Common myeloid progenitor, CD34-positive (primary cell): ENCODE measurements at regions not wholly inside any gene's neighbourhood (a gene's known extent, or its start where the extent isn't known, plus 50 kb on each side); places are given as distances from the start of the nearest gene placed in this dataset.

Experiments
- CTCF ChIA-PET: fragments of 350-600 bp; sonication (Branson Sonifier 250); formaldehyde crosslinking; loops from one replicate; lab custom pipeline; 2021; ENCODE audit warnings: antibody characterized with exemption; lab: Charles Lee
- POLR2A ChIA-PET: fragments of 350-600 bp; sonication (Branson Sonifier 250); formaldehyde crosslinking; loops from one replicate; lab custom pipeline; 2021; ENCODE audit warnings: antibody characterized with exemption; lab: Charles Lee
- DNase-seq, 3 donors: peaks; one replicate each; pipeline versions ENCODE4 v3.0.0 to v3.0.0-alpha.2; 2013
- H3K27ac ChIP-seq, 2 experiments: 1 replicate in 1 of 2; 2 replicates in 1 of 2; pipeline ENCODE4 v1.7.0; 2013; ENCODE audit warnings: inconsistent platforms in 2 of 2, low read length in 2 of 2, mild to moderate bottlenecking in 2 of 2, low read depth in 1 of 2, moderate library complexity in 1 of 2; ENCODE audit not compliant: severe bottlenecking in 2 of 2, insufficient read depth in 1 of 2, poor library complexity in 1 of 2
- H3K27me3 ChIP-seq, 5 experiments: replicated peaks in 2 of 5; 1 replicate in 3 of 5; 2 replicates in 2 of 5; pipeline versions ENCODE4 v1.6.1 to v1.7.0; 2013; ENCODE audit warnings: low read length in 4 of 5, mild to moderate bottlenecking in 2 of 5, moderate library complexity in 2 of 5, inconsistent platforms in 1 of 5; ENCODE audit not compliant: insufficient read depth in 5 of 5, control insufficient read depth in 4 of 5
- H3K36me3 ChIP-seq, 4 experiments: 1 replicate in 2 of 4; 2 replicates in 2 of 4; pipeline versions ENCODE4 v1.6.1 to v1.7.0; 2013; ENCODE audit warnings: low read length in 3 of 4, control low read depth in 1 of 4, mild to moderate bottlenecking in 1 of 4; ENCODE audit not compliant: control insufficient read depth in 4 of 4, insufficient read depth in 4 of 4
- H3K4me1 ChIP-seq, 4 experiments: 1 replicate in 3 of 4; 2 replicates in 1 of 4; pipeline versions ENCODE4 v1.6.1 to v1.7.1; 2013; ENCODE audit warnings: low read length in 3 of 4, mild to moderate bottlenecking in 3 of 4, control low read depth in 1 of 4, inconsistent platforms in 1 of 4, moderate library complexity in 1 of 4; ENCODE audit not compliant: control insufficient read depth in 4 of 4, insufficient read depth in 4 of 4; ENCODE audit errors: control extremely low read depth in 1 of 4
- H3K4me3 ChIP-seq, 7 experiments: 1 replicate in 4 of 7; 2 replicates in 3 of 7; pipeline versions ENCODE4 v1.5.1 to v1.7.0; 2013; ENCODE audit warnings: mild to moderate bottlenecking in 7 of 7, low read length in 6 of 7, moderate library complexity in 6 of 7, inconsistent platforms in 2 of 7, low read depth in 2 of 7, control low read depth in 1 of 7; ENCODE audit not compliant: insufficient read depth in 4 of 7, control insufficient read depth in 1 of 7; ENCODE audit errors: extremely low read depth in 1 of 7
- H3K9me3 ChIP-seq, 5 experiments: 1 replicate in 4 of 5; 2 replicates in 1 of 5; pipeline versions ENCODE4 v1.6.1 to v1.7.1; 2013; ENCODE audit warnings: low read length in 4 of 5, mild to moderate bottlenecking in 2 of 5, inconsistent platforms in 1 of 5, low read depth in 1 of 5, moderate library complexity in 1 of 5; ENCODE audit not compliant: control insufficient read depth in 4 of 5, insufficient read depth in 2 of 5; ENCODE audit errors: control extremely low read depth in 1 of 5
- WGBS: methylation state at CpG from one replicate; pipeline ENCODE4 v1.1.5; 2013; ENCODE audit not compliant: insufficient coverage; 5-methylcytosine and 5-hydroxymethylcytosine counted together

- POLR2A ChIA-PET: no interaction called here
- Histone ChIP-seq H3K27me3 (no peaks in the 10 kb centered on the region), H3K4me1 (no peaks in the 10 kb centered on the region), H3K27ac (no peak overlapping the region), H3K9me3 (peaks cover 5 to 37% (median 7%) of the 10 kb centered on the region in 5 experiments), H3K4me3 (no peak overlapping the region), H3K36me3 (no peaks in the 10 kb centered on the region)
- DNase-seq: no peak
- CTCF ChIA-PET: no interaction called here
- no CpG with 5 or more reads among the region's 2 CpGs for WGBS
Observed at GRCh38 chr3:5542472-5542871, 355.0 kb downstream of the EDEM1 start.

- Histone ChIP-seq H3K27me3 (no peaks in the 10 kb centered on the region), H3K4me3 (no peak overlapping the region), H3K9me3 (peaks cover 5 to 37% (median 7%) of the 10 kb centered on the region in 5 experiments), H3K4me1 (no peaks in the 10 kb centered on the region), H3K27ac (no peak overlapping the region), H3K36me3 (no peaks in the 10 kb centered on the region)
- ChIA-PET CTCF (no interaction called here), POLR2A (no interaction called here)
- DNase-seq: no peak
- no CpG with 5 or more reads among the region's 1 CpG for WGBS
Observed at GRCh38 chr3:5543047-5543446, 355.5 kb downstream of the EDEM1 start.

- ChIA-PET CTCF (interaction anchor here (0.6 kb wide), 1 partner anchor 89 kb away, joined by 3 read pairs; no protein-coding TSS in a partner anchor), POLR2A (no interaction called here)
- no peak for DNase-seq
- 100% methylated on average over 1 of the region's 1 CpG for WGBS
- Histone ChIP-seq H3K27me3 (no peaks in the 10 kb centered on the region), H3K36me3 (no peaks in the 10 kb centered on the region), H3K4me3 (no peak overlapping the region), H3K9me3 (peaks cover 5 to 37% (median 7%) of the 10 kb centered on the region in 5 experiments), H3K27ac (no peak overlapping the region), H3K4me1 (no peaks in the 10 kb centered on the region)
Observed at GRCh38 chr3:5545719-5546118, 358.2 kb downstream of the EDEM1 start.

- Histone ChIP-seq H3K27me3 (no peaks in the 10 kb centered on the region), H3K9me3 (peaks cover 0 to 3% (median 0%) of the 10 kb centered on the region in 5 experiments), H3K36me3 (no peaks in the 10 kb centered on the region), H3K27ac (no peak overlapping the region), H3K4me3 (no peak overlapping the region), H3K4me1 (no peaks in the 10 kb centered on the region)
- ChIA-PET CTCF (no interaction called here), POLR2A (no interaction called here)
- 100% methylated on average over 3 of the region's 8 CpGs for WGBS
- DNase-seq: no peak
Observed at GRCh38 chr3:5553203-5553602, 365.7 kb downstream of the EDEM1 start.

- Histone ChIP-seq H3K27ac (no peak overlapping the region), H3K4me1 (no peaks in the 10 kb centered on the region), H3K4me3 (no peak overlapping the region), H3K36me3 (no peaks in the 10 kb centered on the region), H3K9me3 (peaks cover 0 to 3% (median 0%) of the 10 kb centered on the region in 5 experiments), H3K27me3 (no peaks in the 10 kb centered on the region)
- CTCF ChIA-PET: interaction anchor here (1.0 to 1.6 kb wide), 3 partner anchors 9 to 22 kb away, joined by 4 to 5 read pairs (median 4); no protein-coding TSS in a partner anchor
- POLR2A ChIA-PET: no interaction called here
- DNase-seq: peak in 1 of 3 donors; percentile 10
Observed at GRCh38 chr3:5554245-5554747, 366.8 kb downstream of the EDEM1 start.

- Histone ChIP-seq H3K27me3 (no peaks in the 10 kb centered on the region), H3K36me3 (no peaks in the 10 kb centered on the region), H3K9me3 (peaks cover 0 to 3% (median 0%) of the 10 kb centered on the region in 5 experiments), H3K4me1 (peaks cover 0 to 3% (median under 1%) of the 10 kb centered on the region in 4 experiments), H3K4me3 (no peak overlapping the region), H3K27ac (no peak overlapping the region)
- no peak for DNase-seq
- 100% methylated on average over 1 of the region's 1 CpG for WGBS
- ChIA-PET CTCF (interaction anchor here (0.8 kb wide), 1 partner anchor 134 kb away, joined by 3 read pairs; no protein-coding TSS in a partner anchor), POLR2A (no interaction called here)
Observed at GRCh38 chr3:5560199-5560598, 372.7 kb downstream of the EDEM1 start.

GRCh38 chr3:5563537-5564277 is 376.2 kb downstream of the EDEM1 start:
- 98% methylated on average over 5 of the region's 7 CpGs for WGBS
- H3K9me3 ChIP-seq: peaks cover 0 to 3% (median 0%) of the 10 kb centered on the region in 5 experiments
- DNase-seq: no peak
- ChIA-PET CTCF (interaction anchor here (1.0 kb wide), 2 partner anchors 9 to 10 kb away, joined by 3 to 4 read pairs; no protein-coding TSS in a partner anchor), POLR2A (no interaction called here)
- H3K27me3 ChIP-seq: no peaks in the 10 kb centered on the region
- peaks cover 0 to 8% (median 1%) of the 10 kb centered on the region in 4 experiments for H3K4me1 ChIP-seq
- H3K4me3 ChIP-seq: no peak overlapping the region
- no peak overlapping the region for H3K27ac ChIP-seq
- no peaks in the 10 kb centered on the region for H3K36me3 ChIP-seq
